NCI-H748 (cell line): ENCODE measurements at regions not wholly inside any gene's neighbourhood (a gene's known extent, or its start where the extent isn't known, plus 50 kb on each side); places are given as distances from the start of the nearest gene placed in this dataset.

Experiments
- DNase-seq: peaks from one replicate; lab custom pipeline; 2025; ENCODE audit not compliant: unreplicated experiment; lab: John Stamatoyannopoulos, UW

GRCh38 chr12:67832155-67832554, 157.1 kb upstream of the IFNG-AS1 start:
- no peak for DNase-seq

GRCh38 chr12:67833602-67834001, 155.6 kb upstream of the IFNG-AS1 start:
- no peak for DNase-seq

- DNase-seq, result no peak
Observed at GRCh38 chr12:67837876-67838275, 151.4 kb upstream of the IFNG-AS1 start.

- DNase-seq, result no peak
Observed at GRCh38 chr12:67842124-67842523, 147.1 kb upstream of the IFNG-AS1 start.

- DNase-seq, result no peak
Observed at GRCh38 chr12:67843257-67843656, 146.0 kb upstream of the IFNG-AS1 start.

DNA sequence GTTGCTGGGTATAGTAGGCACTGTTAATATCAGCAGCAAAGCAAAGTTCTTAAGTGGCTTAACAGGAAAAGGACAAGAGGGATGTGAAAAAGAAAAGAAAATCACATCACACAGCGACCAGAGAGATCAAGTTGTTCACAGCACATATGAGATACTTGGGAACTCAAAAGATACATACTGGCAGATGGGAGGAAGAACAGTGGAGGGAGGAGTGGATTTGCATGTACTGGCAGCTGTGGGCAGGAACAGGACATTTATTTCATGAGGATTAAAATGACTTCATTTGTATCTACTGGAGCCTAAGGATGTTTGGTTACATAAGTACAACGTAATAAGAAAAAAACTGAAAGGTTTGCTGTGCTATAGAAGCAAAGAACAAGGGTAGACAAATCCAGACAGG, 136.5 kb upstream of the IFNG-AS1 start:
- no peak for DNase-seq

- DNase-seq, result no peak
Observed at GRCh38 chr12:67853204-67853603, 136.0 kb upstream of the IFNG-AS1 start.

- no peak for DNase-seq
Observed at GRCh38 chr12:67854351-67854750, 134.9 kb upstream of the IFNG-AS1 start.

DNA sequence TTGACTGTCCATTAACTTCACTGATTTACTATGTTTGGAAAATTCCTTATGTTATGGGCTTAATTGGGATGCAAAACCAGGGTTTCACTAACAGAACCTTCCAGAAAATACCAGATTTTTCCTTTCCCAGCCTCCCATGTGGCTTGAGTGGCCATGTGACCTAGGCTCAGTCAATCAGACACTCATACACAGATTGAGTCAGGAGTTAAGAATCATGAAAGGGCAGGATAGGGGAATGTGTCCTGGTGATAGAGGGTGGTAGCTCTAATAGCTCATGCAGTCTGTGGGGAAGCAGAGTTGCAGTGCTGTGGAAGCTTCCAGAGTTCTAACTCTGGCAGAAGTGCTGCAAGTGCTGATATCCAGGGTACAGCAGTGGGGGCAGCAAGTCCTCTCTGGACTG, 134.1 kb upstream of the IFNG-AS1 start:
- no peak for DNase-seq

DNA sequence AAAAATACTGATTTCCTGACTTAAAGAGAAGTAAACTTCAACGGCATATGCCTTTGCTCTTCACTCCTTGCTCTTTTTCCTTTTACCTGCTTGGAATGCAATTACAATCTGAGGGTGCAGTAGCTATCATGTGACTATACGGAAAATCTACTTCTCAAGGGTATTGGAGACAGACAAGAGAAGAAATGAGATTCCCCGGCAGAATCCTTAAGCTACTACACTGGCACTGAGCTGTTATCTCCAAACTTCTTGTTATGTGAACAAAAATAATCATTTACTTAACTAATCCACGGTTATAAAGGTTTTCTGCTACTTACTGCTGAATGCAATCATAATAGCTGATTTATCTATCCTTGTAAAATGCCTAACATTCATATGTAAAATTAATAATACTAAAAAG, 118.0 kb upstream of the IFNG-AS1 start:
- no peak for DNase-seq

DNA sequence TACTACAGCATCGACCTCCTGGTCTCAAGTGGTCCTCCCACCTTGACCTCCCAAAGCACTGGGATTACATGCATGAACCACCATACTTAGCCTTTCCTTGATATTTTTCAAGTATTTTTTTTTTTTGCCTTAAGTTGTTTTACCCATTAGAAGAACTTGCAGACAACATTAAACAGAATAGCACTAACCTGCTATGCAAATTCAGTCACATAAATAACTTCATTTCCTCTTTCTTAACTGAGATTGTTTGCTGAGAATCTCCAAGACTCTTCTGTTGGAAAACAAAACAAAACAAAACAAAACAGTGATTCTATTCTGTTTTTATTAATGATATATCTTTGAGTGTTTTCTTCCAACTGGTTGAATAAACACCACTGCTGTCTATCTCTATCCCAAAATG, 115.9 kb upstream of the IFNG-AS1 start:
- no peak for DNase-seq

- DNase-seq, result no peak
Observed at GRCh38 chr12:67876305-67876915, 112.8 kb upstream of the IFNG-AS1 start.

GRCh38 chr12:67877727-67878126, 111.5 kb upstream of the IFNG-AS1 start:
- DNase-seq, result no peak

GRCh38 chr12:67879937-67880336, 109.3 kb upstream of the IFNG-AS1 start:
- DNase-seq, result no peak

- DNase-seq, result no peak
Observed at GRCh38 chr12:67881565-67881964, 107.7 kb upstream of the IFNG-AS1 start.

- no peak for DNase-seq
Observed at GRCh38 chr12:67884596-67884995, 104.7 kb upstream of the IFNG-AS1 start.

DNA sequence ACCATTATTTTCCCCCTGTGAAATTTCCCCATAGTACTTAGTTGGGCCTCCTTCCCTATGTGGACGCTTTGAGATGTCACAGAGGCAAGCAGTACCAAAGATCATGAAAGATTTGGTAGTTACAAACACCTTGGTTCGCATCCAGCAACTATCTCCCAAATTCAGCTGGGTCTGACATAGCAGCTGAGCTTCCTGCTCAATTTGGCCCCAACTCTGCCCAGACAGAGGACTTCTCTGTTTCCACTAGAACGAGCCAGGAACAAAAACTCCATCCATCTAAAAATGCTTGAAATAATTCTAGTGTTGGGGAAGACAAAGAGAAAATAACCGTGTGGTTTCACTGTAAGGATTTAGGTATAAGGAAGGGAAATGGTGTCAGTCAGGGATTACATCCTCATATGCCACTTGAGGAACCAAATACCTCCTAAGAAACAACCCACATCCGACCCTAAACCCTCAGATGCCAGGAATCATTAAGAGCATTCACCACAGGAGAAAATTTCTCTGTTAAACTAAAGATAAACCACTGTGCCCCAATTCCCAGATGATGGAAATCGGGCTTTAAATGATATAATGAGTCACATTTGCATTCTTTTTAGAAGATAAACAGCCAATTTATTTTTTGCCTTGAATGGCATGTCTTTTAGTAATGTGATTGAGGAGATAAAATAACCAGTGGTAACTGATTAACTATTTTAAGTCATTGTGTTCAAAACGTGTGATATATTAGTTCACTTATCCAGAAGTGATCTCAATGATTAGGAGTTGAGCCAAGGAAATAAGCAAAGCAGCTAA, 103.7 kb upstream of the IFNG-AS1 start:
- DNase-seq, result no peak

DNA sequence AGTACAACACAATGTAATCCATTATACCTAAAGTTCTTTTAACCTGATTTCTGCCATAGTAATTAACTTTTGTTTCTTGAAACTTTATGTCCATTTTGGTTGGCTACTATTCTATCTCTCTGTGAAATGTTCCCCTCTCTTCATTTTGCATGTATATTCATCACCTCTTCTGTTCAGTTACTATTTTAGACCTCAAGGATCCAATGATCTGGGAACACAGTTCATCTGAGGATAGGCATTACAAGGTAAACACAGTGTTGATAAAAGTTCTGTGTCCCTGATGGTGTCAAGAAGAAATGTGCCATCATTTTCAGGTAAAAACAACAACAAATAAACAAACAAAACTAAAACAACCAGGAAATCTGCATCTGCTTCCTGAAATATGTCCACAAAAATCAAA, 102.2 kb upstream of the IFNG-AS1 start:
- DNase-seq, result no peak

DNA sequence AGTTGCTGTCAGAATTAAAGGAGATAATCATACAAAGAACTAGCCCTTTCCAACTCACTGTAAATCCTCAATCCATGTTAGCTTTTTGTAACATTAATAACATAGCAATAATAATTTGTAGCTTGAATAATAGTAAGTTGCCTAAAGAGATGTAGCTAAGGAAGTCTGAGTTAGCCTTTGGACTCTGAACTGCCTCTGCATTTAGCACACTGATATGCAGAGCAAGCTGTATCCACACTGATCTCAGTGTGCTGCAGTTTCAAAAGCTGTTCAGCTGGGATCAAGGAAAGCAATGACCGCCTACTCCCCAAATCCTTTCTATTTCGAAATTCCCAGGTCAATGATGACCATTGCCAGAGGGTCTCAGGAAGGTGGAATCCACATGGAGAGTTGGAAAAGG, 99.3 kb upstream of the IFNG-AS1 start:
- DNase-seq, result no peak

DNA sequence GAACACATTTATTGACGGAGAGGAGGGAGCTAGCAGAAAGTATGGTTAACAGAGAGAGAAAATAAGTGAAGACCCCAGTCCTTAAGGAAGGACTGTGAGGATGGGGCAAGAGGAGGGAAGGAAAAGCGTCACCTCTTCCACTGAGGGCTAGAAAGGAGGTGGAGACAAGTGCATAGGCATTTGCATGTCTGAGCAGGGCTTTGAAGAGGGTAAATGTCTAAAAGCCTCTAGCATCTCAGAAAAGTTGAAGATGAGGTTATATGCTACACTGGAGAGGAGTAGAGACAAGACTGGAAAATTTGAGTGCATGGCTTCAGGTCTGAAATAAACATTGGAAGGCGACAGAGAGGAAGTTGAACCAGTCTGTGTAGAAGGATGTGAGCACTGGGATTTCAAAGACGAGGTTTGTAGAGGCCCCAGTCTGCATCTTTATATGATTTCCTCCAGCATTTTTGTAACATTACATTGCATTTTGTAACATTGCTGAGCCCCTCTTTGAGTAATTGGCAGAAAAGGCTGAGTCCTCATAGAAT, 98.5 kb upstream of the IFNG-AS1 start:
- DNase-seq, result no peak

DNA sequence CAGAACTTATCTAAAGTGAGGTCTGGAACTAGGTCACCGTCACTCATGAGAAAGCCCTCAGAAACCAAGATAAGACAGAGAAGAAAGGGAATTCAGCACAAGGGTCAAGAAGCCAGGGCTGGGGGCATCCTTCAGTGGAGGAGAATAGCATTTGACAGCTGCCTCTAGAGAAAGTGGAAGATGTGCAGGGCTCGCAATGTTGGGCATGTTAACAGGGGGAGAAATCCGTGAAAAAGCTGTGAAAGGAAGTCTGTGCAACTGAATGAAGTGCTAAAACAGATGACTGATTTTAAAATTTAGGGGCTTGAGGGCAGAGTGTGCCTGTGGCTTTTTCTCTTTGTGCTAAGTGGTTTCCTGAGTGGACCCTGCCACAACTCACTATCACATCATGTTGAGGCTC, 97.7 kb upstream of the IFNG-AS1 start:
- DNase-seq, result no peak

DNA sequence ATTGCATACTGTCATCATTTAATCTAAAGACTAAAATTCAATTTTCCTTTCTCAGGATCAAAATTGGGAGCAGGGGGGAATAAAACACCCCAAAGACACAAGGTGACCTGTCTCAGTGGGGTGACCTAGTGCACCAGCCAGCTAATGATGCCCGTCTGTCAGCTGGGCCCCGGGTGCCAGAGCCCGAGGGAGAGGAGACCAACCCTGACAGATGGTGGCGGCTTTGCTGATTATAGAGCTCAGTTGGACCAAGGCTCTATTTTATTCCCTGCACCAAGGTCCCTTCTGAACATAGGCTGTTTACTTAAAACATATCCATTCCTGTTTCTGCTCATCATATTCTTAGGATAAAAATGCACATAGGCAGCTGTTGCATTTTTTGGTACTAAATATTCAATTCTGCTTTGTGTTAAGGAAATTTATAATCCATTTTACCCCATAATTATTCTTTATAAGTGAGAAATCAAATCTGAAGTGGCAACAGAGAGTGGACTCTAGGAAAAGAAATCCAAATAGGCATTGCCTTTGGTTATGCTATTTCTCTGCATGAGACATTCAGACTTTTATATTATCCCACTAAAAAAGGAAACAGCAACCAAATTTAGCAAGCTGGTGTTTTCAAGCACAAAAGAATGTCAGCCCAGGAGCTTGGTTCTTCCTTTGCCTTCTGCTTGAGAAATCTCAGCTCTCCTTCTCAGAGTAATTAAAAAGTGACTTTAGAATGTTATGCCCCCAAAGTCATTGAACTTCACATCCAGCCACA, 96.8 kb upstream of the IFNG-AS1 start:
- DNase-seq, result no peak
